Adipocyte (in vitro differentiated cells): ENCODE measurements at regions not wholly inside any gene's neighbourhood (a gene's known extent, or its start where the extent isn't known, plus 50 kb on each side); places are given as distances from the start of the nearest gene placed in this dataset.

Source experiments
- DNase-seq: peaks from one replicate; pipeline ENCODE4 v3.0.0-alpha.2; 2015; ENCODE audit warnings: low read depth
- H3K27me3 ChIP-seq: replicated peaks from 2 replicates; pipeline ENCODE4 v1.7.0; 2013; ENCODE audit warnings: mild to moderate bottlenecking, low read length, moderate library complexity; ENCODE audit not compliant: control insufficient read depth, insufficient read depth
- H3K36me3 ChIP-seq: 2 replicates; pipeline ENCODE4 v1.7.0; 2013; ENCODE audit warnings: low read length, mild to moderate bottlenecking, moderate library complexity; ENCODE audit not compliant: control insufficient read depth, insufficient read depth, severe bottlenecking
- H3K4me1 ChIP-seq: 2 replicates; pipeline ENCODE4 v1.7.0; 2013; ENCODE audit warnings: mild to moderate bottlenecking, low read length, moderate library complexity; ENCODE audit not compliant: control insufficient read depth, insufficient read depth
- H3K4me3 ChIP-seq: 2 replicates; pipeline ENCODE4 v1.7.0; 2013; ENCODE audit warnings: mild to moderate bottlenecking, low read length, moderate library complexity
- H3K9ac ChIP-seq: 2 replicates; pipeline ENCODE4 v1.7.0; 2013; ENCODE audit warnings: mild to moderate bottlenecking, low read length, moderate library complexity
- H3K9me3 ChIP-seq: 2 replicates; pipeline ENCODE4 v1.7.0; 2013; ENCODE audit warnings: mild to moderate bottlenecking, low read length, moderate library complexity; ENCODE audit not compliant: control insufficient read depth

GRCh38 chr6:126419901-126420300 is 80.0 kb downstream of the CENPW start:
- Histone ChIP-seq H3K9ac (no peak overlapping the region), H3K27me3 (no peaks in the 10 kb centered on the region), H3K4me1 (no peaks in the 10 kb centered on the region), H3K9me3 (no peaks in the 10 kb centered on the region), H3K4me3 (no peak overlapping the region), H3K36me3 (no peaks in the 10 kb centered on the region)
- no peak for DNase-seq

GRCh38 chr6:126422912-126423311 is 83.0 kb downstream of the CENPW start:
- no peaks in the 10 kb centered on the region for H3K36me3 ChIP-seq
- no peaks in the 10 kb centered on the region for H3K9me3 ChIP-seq
- H3K27me3 ChIP-seq, result no peaks in the 10 kb centered on the region
- H3K4me1 ChIP-seq, result no peaks in the 10 kb centered on the region
- DNase-seq, result no peak
- no peak overlapping the region for H3K9ac ChIP-seq
- H3K4me3 ChIP-seq, result no peak overlapping the region

GRCh38 chr6:126427713-126428112 is 87.8 kb downstream of the CENPW start:
- Histone ChIP-seq H3K9ac (no peak overlapping the region), H3K9me3 (no peaks in the 10 kb centered on the region)

GRCh38 chr6:126429866-126430265 is 90.0 kb downstream of the CENPW start:
- Histone ChIP-seq H3K4me1 (no peaks in the 10 kb centered on the region), H3K27me3 (no peaks in the 10 kb centered on the region), H3K9ac (no peak overlapping the region), H3K36me3 (no peaks in the 10 kb centered on the region), H3K4me3 (no peak overlapping the region), H3K9me3 (no peaks in the 10 kb centered on the region)
- DNase-seq, result no peak

More at GRCh38 chr6:126427713-126428112, 87.8 kb downstream of the CENPW start:
- H3K36me3 ChIP-seq, result no peaks in the 10 kb centered on the region
- no peaks in the 10 kb centered on the region for H3K4me1 ChIP-seq
- H3K27me3 ChIP-seq, result no peaks in the 10 kb centered on the region
- no peak for DNase-seq
- no peak overlapping the region for H3K4me3 ChIP-seq

- Histone ChIP-seq H3K9ac (no peak overlapping the region), H3K27me3 (no peaks in the 10 kb centered on the region), H3K4me3 (no peak overlapping the region), H3K36me3 (no peaks in the 10 kb centered on the region), H3K4me1 (no peaks in the 10 kb centered on the region), H3K9me3 (no peaks in the 10 kb centered on the region)
- no peak for DNase-seq
Measured at GRCh38 chr6:126432564-126432963, 92.6 kb downstream of the CENPW start.

GRCh38 chr6:126433927-126434326 is 94.0 kb downstream of the CENPW start:
- Histone ChIP-seq H3K4me3 (no peak overlapping the region), H3K27me3 (no peaks in the 10 kb centered on the region), H3K4me1 (no peaks in the 10 kb centered on the region), H3K9me3 (no peaks in the 10 kb centered on the region), H3K9ac (no peak overlapping the region), H3K36me3 (no peaks in the 10 kb centered on the region)
- DNase-seq, result no peak

- Histone ChIP-seq H3K4me1 (no peaks in the 10 kb centered on the region), H3K36me3 (no peaks in the 10 kb centered on the region), H3K9me3 (no peaks in the 10 kb centered on the region), H3K9ac (no peak overlapping the region), H3K27me3 (no peaks in the 10 kb centered on the region), H3K4me3 (no peak overlapping the region)
- no peak for DNase-seq
Measured at GRCh38 chr6:126437205-126437604, 97.3 kb downstream of the CENPW start.

GRCh38 chr6:126439040-126439439 is 99.1 kb downstream of the CENPW start:
- Histone ChIP-seq H3K4me3 (no peak overlapping the region), H3K36me3 (no peaks in the 10 kb centered on the region), H3K9me3 (no peaks in the 10 kb centered on the region), H3K9ac (no peak overlapping the region), H3K27me3 (no peaks in the 10 kb centered on the region), H3K4me1 (peaks cover under 1% of the 10 kb centered on the region)
- DNase-seq, result no peak

GRCh38 chr6:126440923-126441322 is 101.0 kb downstream of the CENPW start:
- Histone ChIP-seq H3K27me3 (no peaks in the 10 kb centered on the region), H3K4me3 (no peak overlapping the region), H3K36me3 (no peaks in the 10 kb centered on the region), H3K4me1 (peaks cover 14% of the 10 kb centered on the region), H3K9ac (no peak overlapping the region), H3K9me3 (no peaks in the 10 kb centered on the region)
- DNase-seq, result no peak

GRCh38 chr6:126444659-126445273 is 104.9 kb downstream of the CENPW start:
- Histone ChIP-seq H3K4me3 (peak overlapping the region; percentile 46), H3K36me3 (no peaks in the 10 kb centered on the region), H3K9me3 (no peaks in the 10 kb centered on the region), H3K9ac (peak overlapping the region; percentile 33), H3K27me3 (no peaks in the 10 kb centered on the region), H3K4me1 (peaks cover 14% of the 10 kb centered on the region)
- peak; percentile 53 for DNase-seq

- H3K36me3 ChIP-seq, result no peaks in the 10 kb centered on the region
- no peaks in the 10 kb centered on the region for H3K9me3 ChIP-seq
- no peak for DNase-seq
- peaks cover 14% of the 10 kb centered on the region for H3K4me1 ChIP-seq
- no peaks in the 10 kb centered on the region for H3K27me3 ChIP-seq
- no peak overlapping the region for H3K9ac ChIP-seq
- no peak overlapping the region for H3K4me3 ChIP-seq
Measured at GRCh38 chr6:126446248-126446647, 106.3 kb downstream of the CENPW start.

- no peaks in the 10 kb centered on the region for H3K9me3 ChIP-seq
Measured at GRCh38 chr6:126447367-126447766, 107.5 kb downstream of the CENPW start.

More at GRCh38 chr6:126447367-126447766, 107.5 kb downstream of the CENPW start:
- H3K4me1 ChIP-seq, result peaks cover 14% of the 10 kb centered on the region
- DNase-seq, result no peak
- H3K4me3 ChIP-seq, result no peak overlapping the region
- no peaks in the 10 kb centered on the region for H3K36me3 ChIP-seq
- H3K27me3 ChIP-seq, result no peaks in the 10 kb centered on the region
- no peak overlapping the region for H3K9ac ChIP-seq
